Mesendoderm (in vitro differentiated cells): ENCODE measurements at regions not wholly inside any gene's neighbourhood (a gene's known extent, or its start where the extent isn't known, plus 50 kb on each side); places are given as distances from the start of the nearest gene placed in this dataset.
A peak's percentile ranks its signal among the peaks of the same experiment; 100 is the strongest.

Source experiments
- DNase-seq: peaks from one replicate; pipeline ENCODE4 v3.0.0; 2013
- H2AK5ac ChIP-seq: 2 replicates; pipeline ENCODE4 v1.6.1; 2013; ENCODE audit warnings: low read length, inconsistent platforms
- H2BK120ac ChIP-seq: 2 replicates; pipeline ENCODE4 v1.6.1; 2013; ENCODE audit warnings: low read depth, mild to moderate bottlenecking, low read length, moderate library complexity, mixed read lengths
- H2BK15ac ChIP-seq: replicated peaks from 2 replicates; pipeline ENCODE4 v1.6.1; 2013; ENCODE audit warnings: low read depth, mild to moderate bottlenecking, moderate library complexity
- H2BK5ac ChIP-seq: 2 replicates; pipeline ENCODE4 v1.6.1; 2013; ENCODE audit warnings: low read length, inconsistent platforms
- H3K18ac ChIP-seq: 2 replicates; pipeline ENCODE4 v1.6.1; 2013; ENCODE audit warnings: mild to moderate bottlenecking, low read length, mixed read lengths
- H3K23ac ChIP-seq: one replicate; pipeline ENCODE4 v1.6.1; 2013; ENCODE audit warnings: low read length
- H3K27ac ChIP-seq: 2 replicates; pipeline ENCODE4 v1.5.1; 2013; ENCODE audit warnings: low read depth, mild to moderate bottlenecking, inconsistent platforms, low read length, moderate library complexity
- H3K27me3 ChIP-seq: 2 replicates; pipeline ENCODE4 v1.6.1; 2013; ENCODE audit warnings: low read length, control low read depth, mild to moderate bottlenecking, inconsistent platforms; ENCODE audit not compliant: insufficient read depth, poor library complexity
- H3K36me3 ChIP-seq: 2 replicates; pipeline ENCODE4 v1.6.1; 2013; ENCODE audit warnings: low read length, inconsistent platforms; ENCODE audit not compliant: control insufficient read depth, insufficient read depth
- H3K4ac ChIP-seq: one replicate; pipeline ENCODE4 v1.6.1; 2013; ENCODE audit warnings: low read depth, mild to moderate bottlenecking, low read length, moderate library complexity
- H3K4me1 ChIP-seq: 2 replicates; pipeline ENCODE4 v1.6.1; 2013; ENCODE audit warnings: low read depth, low read length, inconsistent platforms; ENCODE audit not compliant: control insufficient read depth
- H3K4me2 ChIP-seq: 2 replicates; pipeline ENCODE4 v1.6.1; 2013; ENCODE audit warnings: low read length
- H3K4me3 ChIP-seq: 2 replicates; pipeline ENCODE4 v1.5.1; 2013; ENCODE audit warnings: mild to moderate bottlenecking, low read length
- H3K56ac ChIP-seq: one replicate; pipeline ENCODE4 v1.6.1; 2013; ENCODE audit warnings: low read length
- H3K79me1 ChIP-seq: 2 replicates; pipeline ENCODE4 v1.6.1; 2013; ENCODE audit warnings: low read length, inconsistent platforms
- H3K79me2 ChIP-seq: 2 replicates; pipeline ENCODE4 v1.6.1; 2013; ENCODE audit warnings: mild to moderate bottlenecking, low read length; ENCODE audit not compliant: control insufficient read depth, insufficient read depth
- H3K9ac ChIP-seq: 2 replicates; pipeline ENCODE4 v1.6.1; 2013; ENCODE audit warnings: low read length, inconsistent platforms
- H4K5ac ChIP-seq: one replicate; pipeline ENCODE4 v1.6.1; 2013; ENCODE audit warnings: low read length
- H4K8ac ChIP-seq: one replicate; pipeline ENCODE4 v1.6.1; 2013; ENCODE audit warnings: low read depth, mild to moderate bottlenecking, control low read depth, low read length, moderate library complexity
- WGBS: extraction: QIAGEN DNeasy Blood & Tissue Kit; methylation state at CpG from one replicate; pipeline ENCODE4 v1.1.7; 2013; ENCODE audit warnings: low lambda C conversion rate, missing lambda C conversion rate; ENCODE audit not compliant: insufficient coverage; ENCODE audit errors: extremely low coverage; 5-methylcytosine and 5-hydroxymethylcytosine counted together

GRCh38 chr6:113194090-113194489 lies 663.1 kb upstream of the MARCKS start:
- Histone ChIP-seq H3K23ac (no peak overlapping the region), H3K4me3 (no peak overlapping the region), H3K4ac (no peak overlapping the region), H3K79me2 (no peaks in the 10 kb centered on the region), H3K27ac (no peak overlapping the region), H3K36me3 (no peaks in the 10 kb centered on the region), H2BK120ac (no peak overlapping the region), H2AK5ac (no peak overlapping the region), H3K9ac (no peak overlapping the region), H2BK15ac (no peak overlapping the region), H3K4me1 (no peaks in the 10 kb centered on the region), H3K56ac (no peak overlapping the region), H3K27me3 (no peaks in the 10 kb centered on the region), H4K5ac (no peak overlapping the region), H3K4me2 (no peak overlapping the region), H3K18ac (no peak overlapping the region), H4K8ac (no peak overlapping the region), H3K79me1 (no peaks in the 10 kb centered on the region), H2BK5ac (no peak overlapping the region)
- no peak for DNase-seq
- no CpG with 5 or more reads among the region's 2 CpGs for WGBS

GRCh38 chr6:113202852-113203714 lies 654.1 kb upstream of the MARCKS start:
- H4K5ac ChIP-seq, result no peak overlapping the region
- H3K9ac ChIP-seq, result no peak overlapping the region
- H3K56ac ChIP-seq, result no peak overlapping the region
- DNase-seq, result no peak
- no peak overlapping the region for H2BK15ac ChIP-seq
- no peaks in the 10 kb centered on the region for H3K79me1 ChIP-seq
- H4K8ac ChIP-seq, result no peak overlapping the region
- H3K4ac ChIP-seq, result no peak overlapping the region
- H3K36me3 ChIP-seq, result no peaks in the 10 kb centered on the region
- H3K18ac ChIP-seq, result no peak overlapping the region
- H2BK5ac ChIP-seq, result no peak overlapping the region
- H3K27ac ChIP-seq, result no peak overlapping the region
- H3K79me2 ChIP-seq, result no peaks in the 10 kb centered on the region
- no CpG with 5 or more reads among the region's 4 CpGs for WGBS
- H2BK120ac ChIP-seq, result no peak overlapping the region
- no peak overlapping the region for H3K4me2 ChIP-seq
- no peak overlapping the region for H3K4me3 ChIP-seq
- no peak overlapping the region for H2AK5ac ChIP-seq
- no peaks in the 10 kb centered on the region for H3K27me3 ChIP-seq
- no peak overlapping the region for H3K23ac ChIP-seq
- no peaks in the 10 kb centered on the region for H3K4me1 ChIP-seq

DNA sequence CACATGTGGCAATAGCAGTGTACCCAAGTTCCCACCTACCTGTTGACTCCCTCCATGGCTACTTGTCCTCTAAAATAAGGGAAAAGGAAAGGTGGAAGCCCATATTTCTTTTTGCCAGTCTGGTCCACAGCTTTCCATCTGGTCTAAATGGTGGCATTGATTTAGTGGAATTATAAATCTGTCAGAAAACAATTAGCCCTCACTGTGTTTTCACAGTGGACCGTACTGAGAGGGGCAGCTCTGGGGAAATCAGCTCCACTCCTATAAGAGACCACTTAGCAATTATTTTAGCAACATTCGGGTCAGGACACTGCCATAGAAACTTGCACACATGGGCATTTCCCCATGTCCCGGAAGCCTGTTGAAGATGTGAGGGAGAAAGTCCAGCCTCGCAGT lies 653.4 kb upstream of the MARCKS start:
- Histone ChIP-seq H3K23ac (no peak overlapping the region), H3K79me1 (no peaks in the 10 kb centered on the region), H3K36me3 (no peaks in the 10 kb centered on the region), H3K79me2 (no peaks in the 10 kb centered on the region), H2BK15ac (no peak overlapping the region), H2BK120ac (no peak overlapping the region), H3K56ac (no peak overlapping the region), H3K4me1 (no peaks in the 10 kb centered on the region), H3K27me3 (no peaks in the 10 kb centered on the region), H3K18ac (no peak overlapping the region), H4K8ac (no peak overlapping the region), H3K4me2 (no peak overlapping the region), H2AK5ac (no peak overlapping the region), H3K9ac (no peak overlapping the region), H3K27ac (no peak overlapping the region), H4K5ac (no peak overlapping the region), H2BK5ac (no peak overlapping the region), H3K4ac (no peak overlapping the region), H3K4me3 (no peak overlapping the region)
- DNase-seq, result no peak
- WGBS, result no CpG with 5 or more reads among the region's 4 CpGs

- Histone ChIP-seq H3K23ac (no peak overlapping the region), H3K9ac (no peak overlapping the region), H2BK5ac (no peak overlapping the region), H3K4me2 (no peak overlapping the region), H3K4me1 (no peaks in the 10 kb centered on the region), H3K4me3 (no peak overlapping the region), H3K79me1 (no peaks in the 10 kb centered on the region), H3K36me3 (no peaks in the 10 kb centered on the region), H3K79me2 (no peaks in the 10 kb centered on the region), H3K4ac (no peak overlapping the region), H4K8ac (no peak overlapping the region), H2BK15ac (no peak overlapping the region), H3K56ac (no peak overlapping the region), H3K27me3 (no peaks in the 10 kb centered on the region), H3K18ac (no peak overlapping the region), H3K27ac (no peak overlapping the region), H2BK120ac (no peak overlapping the region), H2AK5ac (no peak overlapping the region), H4K5ac (no peak overlapping the region)
- no CpG with 5 or more reads among the region's 1 CpG for WGBS
- DNase-seq, result peak; percentile 23
These were observed 651.6 kb upstream of the MARCKS start for GRCh38 chr6:113205553-113205952.

DNA sequence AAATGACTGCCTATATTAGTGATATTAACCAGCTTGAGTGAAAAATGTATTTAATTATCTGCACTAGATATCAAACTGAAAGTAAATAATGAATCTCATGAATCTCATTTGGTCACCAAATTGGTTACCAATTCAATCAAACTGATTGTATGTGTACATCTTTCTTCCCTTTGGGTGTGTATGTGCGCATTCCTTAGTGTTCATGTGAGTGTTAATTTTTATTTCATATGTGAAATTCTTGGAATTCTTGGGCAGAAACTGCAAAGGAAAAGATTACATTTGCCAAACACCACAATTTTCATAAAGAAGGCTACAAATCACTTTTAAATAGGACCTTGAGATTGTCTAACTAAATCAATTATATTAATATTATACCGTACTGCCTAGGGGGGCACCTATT lies 648.4 kb upstream of the MARCKS start:
- Histone ChIP-seq H2BK15ac (no peak overlapping the region), H3K79me1 (no peaks in the 10 kb centered on the region), H2BK120ac (no peak overlapping the region), H3K4me3 (no peak overlapping the region), H3K27ac (no peak overlapping the region), H3K9ac (no peak overlapping the region), H3K79me2 (no peaks in the 10 kb centered on the region), H3K56ac (no peak overlapping the region), H3K36me3 (no peaks in the 10 kb centered on the region), H2AK5ac (no peak overlapping the region), H4K5ac (no peak overlapping the region), H3K27me3 (no peaks in the 10 kb centered on the region), H3K4me1 (no peaks in the 10 kb centered on the region), H3K4ac (no peak overlapping the region), H4K8ac (no peak overlapping the region), H3K18ac (no peak overlapping the region), H2BK5ac (no peak overlapping the region), H3K4me2 (no peak overlapping the region), H3K23ac (no peak overlapping the region)
- DNase-seq, result no peak
- WGBS, result no CpG with 5 or more reads among the region's 2 CpGs

DNA sequence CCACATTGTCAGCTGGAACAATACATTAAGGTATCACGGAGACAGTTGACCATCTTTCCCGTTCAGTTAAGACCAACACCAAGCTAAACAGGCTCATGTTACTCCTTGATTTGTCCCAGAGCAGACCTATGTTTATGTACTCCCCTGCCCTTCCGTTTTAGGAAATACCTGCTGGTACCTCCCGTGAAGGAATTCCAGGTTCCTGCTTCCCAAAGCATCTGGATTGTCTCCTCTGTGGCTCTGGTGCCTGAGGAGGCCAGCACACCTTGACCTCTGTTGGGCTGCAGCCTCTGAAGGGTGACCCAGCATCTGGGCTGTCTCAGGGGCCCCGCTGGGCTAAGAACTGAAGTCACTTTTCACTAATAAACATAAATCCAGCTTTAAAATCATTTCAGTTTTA lies 647.8 kb upstream of the MARCKS start:
- no CpG with 5 or more reads among the region's 5 CpGs for WGBS
- Histone ChIP-seq H3K9ac (no peak overlapping the region), H4K8ac (no peak overlapping the region), H3K27ac (no peak overlapping the region), H2BK15ac (no peak overlapping the region), H3K79me1 (no peaks in the 10 kb centered on the region), H4K5ac (no peak overlapping the region), H3K4me3 (no peak overlapping the region), H3K4ac (no peak overlapping the region), H3K27me3 (no peaks in the 10 kb centered on the region), H3K4me1 (no peaks in the 10 kb centered on the region), H2BK5ac (no peak overlapping the region), H2BK120ac (no peak overlapping the region), H3K18ac (no peak overlapping the region), H3K79me2 (no peaks in the 10 kb centered on the region), H3K36me3 (no peaks in the 10 kb centered on the region), H3K56ac (no peak overlapping the region), H2AK5ac (no peak overlapping the region), H3K4me2 (no peak overlapping the region), H3K23ac (no peak overlapping the region)
- peak; percentile 14 for DNase-seq
